GM19467 (cell line): ENCODE measurements at regions not wholly inside any gene's neighbourhood (a gene's known extent, or its start where the extent isn't known, plus 50 kb on each side); places are given as distances from the start of the nearest gene placed in this dataset.

ENCODE experiments used
- ATAC-seq: cut with Tn5 transposase; IDR thresholded peaks from one replicate; pipeline ENCODE4 v1.9.1; 2021; ENCODE audit warnings: mild to moderate bottlenecking, moderate library complexity; ENCODE audit not compliant: unreplicated experiment

GRCh38 chr4:104418286-104418685 is 76.4 kb downstream of the CXXC4 start:
- ATAC-seq: no peak

DNA sequence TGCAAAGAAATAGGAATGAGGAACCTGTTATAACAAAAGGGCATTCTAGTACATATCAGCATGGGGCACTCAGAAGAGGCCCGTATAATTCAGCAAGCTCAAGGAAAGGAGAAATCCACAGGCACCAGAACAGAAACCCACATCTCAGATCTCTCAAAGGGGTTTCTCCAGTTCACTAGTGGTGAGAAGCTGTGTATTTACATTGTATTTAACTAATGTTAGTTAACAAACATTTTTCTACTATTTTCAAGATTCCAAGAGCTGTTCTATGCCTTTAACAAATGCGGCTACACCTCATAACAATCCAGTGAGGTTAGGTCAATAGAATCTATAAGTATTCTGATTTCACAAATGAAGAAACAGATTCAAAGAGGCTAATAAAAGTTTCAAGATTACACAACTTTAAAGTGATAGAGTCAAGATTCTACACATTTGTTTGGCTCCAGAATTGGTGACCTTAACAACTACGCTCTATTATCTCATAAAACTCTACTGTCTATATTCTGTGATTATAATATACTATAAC is 77.3 kb downstream of the CXXC4 start:
- ATAC-seq: no peak

- ATAC-seq: no peak
Measured at GRCh38 chr4:104416725-104417356, 77.9 kb downstream of the CXXC4 start.

- no peak for ATAC-seq
Measured at GRCh38 chr4:104413487-104413886, 81.2 kb downstream of the CXXC4 start.

- ATAC-seq: no peak
Measured at GRCh38 chr4:104412344-104412743, 82.3 kb downstream of the CXXC4 start.

- ATAC-seq: no peak
Measured at GRCh38 chr4:104411502-104411901, 83.2 kb downstream of the CXXC4 start.

- no peak for ATAC-seq
Measured at GRCh38 chr4:104408878-104409277, 85.8 kb downstream of the CXXC4 start.

- no peak for ATAC-seq
Measured at GRCh38 chr4:104404361-104404760, 90.3 kb downstream of the CXXC4 start.

- no peak for ATAC-seq
Measured at GRCh38 chr4:104395168-104395614, 99.5 kb downstream of the CXXC4 start.

- no peak for ATAC-seq
Measured at GRCh38 chr4:104394406-104395167, 100.1 kb downstream of the CXXC4 start.

GRCh38 chr4:104393655-104394324 is 100.9 kb downstream of the CXXC4 start:
- ATAC-seq: no peak

DNA sequence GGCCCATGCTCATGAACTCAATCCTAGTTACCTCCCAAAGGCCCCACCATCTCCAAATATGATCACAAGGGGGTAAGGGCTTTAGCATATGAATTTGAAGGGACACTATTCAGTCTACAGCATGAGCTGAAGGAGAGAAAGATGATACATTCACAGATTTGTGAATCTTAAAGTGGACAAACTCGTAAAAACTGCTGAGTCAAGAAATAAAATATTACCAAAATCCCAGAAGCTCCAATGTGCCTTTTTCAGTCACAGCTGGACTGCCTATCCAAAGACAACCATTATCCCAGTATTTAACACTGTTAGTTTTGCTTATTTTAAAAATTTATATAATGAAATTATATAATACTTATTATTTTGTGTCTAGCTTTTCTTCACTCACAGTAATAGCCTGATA is 109.0 kb downstream of the CXXC4 start:
- no peak for ATAC-seq

GRCh38 chr4:104382961-104383360 is 111.7 kb downstream of the CXXC4 start:
- no peak for ATAC-seq

DNA sequence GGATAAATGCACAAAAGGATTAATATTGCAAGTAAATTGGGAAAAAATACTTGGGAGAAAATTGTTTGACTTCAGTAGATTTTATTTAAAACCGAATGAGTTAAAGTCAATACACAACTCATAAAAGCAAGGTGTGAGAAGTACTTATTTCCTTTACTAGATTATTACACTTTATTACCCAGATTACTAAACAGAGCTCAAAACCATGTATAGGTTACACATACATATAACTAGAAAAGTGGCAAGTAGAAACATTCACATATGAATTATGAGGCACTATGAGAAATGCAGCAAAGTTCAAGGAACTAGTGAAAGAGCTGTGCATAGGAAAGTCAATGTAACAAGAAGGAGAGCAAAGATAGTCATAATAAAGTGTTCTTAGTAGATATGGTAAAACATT is 113.0 kb downstream of the CXXC4 start:
- ATAC-seq: no peak

DNA sequence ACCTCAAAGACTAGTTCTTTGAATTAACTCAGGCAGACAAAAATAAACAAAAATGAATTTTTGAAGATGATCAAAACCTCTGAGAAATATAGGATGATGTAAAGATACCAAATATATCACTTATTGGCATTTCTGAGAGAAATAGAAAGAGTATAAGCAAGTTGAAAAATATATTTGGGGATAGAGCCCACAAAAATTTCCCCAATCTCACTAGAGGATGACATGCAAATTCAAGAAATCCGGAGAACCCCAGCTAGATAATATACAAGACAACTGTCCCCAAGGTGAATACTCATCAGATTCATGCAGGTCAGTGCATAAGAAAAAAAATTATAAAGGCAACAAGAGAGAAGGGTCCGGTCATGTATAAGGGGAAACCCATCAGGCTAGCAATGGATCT is 129.1 kb downstream of the CXXC4 start:
- ATAC-seq: no peak

- no peak for ATAC-seq
Measured at GRCh38 chr4:104353481-104353880, 141.2 kb downstream of the CXXC4 start.

GRCh38 chr4:104352211-104352610 is 142.5 kb downstream of the CXXC4 start:
- no peak for ATAC-seq

GRCh38 chr4:104351706-104352105 is 143.0 kb downstream of the CXXC4 start:
- ATAC-seq: no peak

- no peak for ATAC-seq
Measured at GRCh38 chr4:104345598-104346242, 149.0 kb downstream of the CXXC4 start.

GRCh38 chr4:104344342-104344980 is 150.2 kb downstream of the CXXC4 start:
- no peak for ATAC-seq

- ATAC-seq: no peak
Measured at GRCh38 chr4:104334410-104334809, 160.3 kb downstream of the CXXC4 start.
